HG03280 (cell line): ENCODE measurements at regions not wholly inside any gene's neighbourhood (a gene's known extent, or its start where the extent isn't known, plus 50 kb on each side); places are given as distances from the start of the nearest gene placed in this dataset.
"Not testable (repeated sequence)": the region's sequence is repeated elsewhere in the genome, so short reads cannot be mapped to it uniquely, and the experiment has no call there.

Source experiments
- ATAC-seq: cut with Tn5 transposase; IDR thresholded peaks from one replicate; pipeline ENCODE4 v1.9.1; 2021; ENCODE audit warnings: mild to moderate bottlenecking, moderate library complexity; ENCODE audit not compliant: unreplicated experiment

DNA sequence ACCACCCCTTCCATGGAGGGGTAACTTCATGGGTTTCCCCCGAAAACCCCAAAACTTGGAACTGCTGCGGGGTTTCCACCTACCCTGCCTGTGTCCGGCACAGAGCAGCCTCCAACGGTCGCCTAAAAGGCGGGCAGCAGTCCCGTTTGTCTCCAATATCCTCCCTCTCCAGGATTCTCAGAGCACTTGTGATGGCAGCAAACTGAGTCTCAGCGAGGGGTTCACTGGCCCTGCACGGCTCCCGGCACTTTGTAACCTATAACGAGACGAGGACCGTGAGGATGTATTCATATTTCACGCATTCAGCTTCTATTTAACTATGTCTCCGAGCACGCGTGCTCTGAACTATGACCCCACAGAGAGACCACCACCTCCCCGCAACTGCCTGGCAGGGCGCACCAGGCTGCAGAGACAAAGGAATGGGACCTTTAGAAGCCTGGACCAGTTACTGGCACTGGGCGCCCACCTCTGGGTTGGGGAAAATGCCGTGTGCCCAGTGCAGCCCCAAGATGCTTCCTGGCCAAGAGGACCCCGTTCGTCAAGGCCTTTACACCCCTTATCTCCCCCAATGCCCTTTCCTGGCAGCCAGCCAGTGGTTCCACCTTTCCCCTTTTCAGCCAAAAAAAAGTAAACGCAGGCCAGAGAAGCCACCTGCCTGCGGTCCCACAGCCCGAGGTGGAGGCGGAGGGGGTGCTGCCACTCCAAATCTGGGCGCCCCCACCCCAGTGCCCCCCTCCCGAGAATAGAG, 173.1 kb upstream of the RTL1 start:
- no peak for ATAC-seq

DNA sequence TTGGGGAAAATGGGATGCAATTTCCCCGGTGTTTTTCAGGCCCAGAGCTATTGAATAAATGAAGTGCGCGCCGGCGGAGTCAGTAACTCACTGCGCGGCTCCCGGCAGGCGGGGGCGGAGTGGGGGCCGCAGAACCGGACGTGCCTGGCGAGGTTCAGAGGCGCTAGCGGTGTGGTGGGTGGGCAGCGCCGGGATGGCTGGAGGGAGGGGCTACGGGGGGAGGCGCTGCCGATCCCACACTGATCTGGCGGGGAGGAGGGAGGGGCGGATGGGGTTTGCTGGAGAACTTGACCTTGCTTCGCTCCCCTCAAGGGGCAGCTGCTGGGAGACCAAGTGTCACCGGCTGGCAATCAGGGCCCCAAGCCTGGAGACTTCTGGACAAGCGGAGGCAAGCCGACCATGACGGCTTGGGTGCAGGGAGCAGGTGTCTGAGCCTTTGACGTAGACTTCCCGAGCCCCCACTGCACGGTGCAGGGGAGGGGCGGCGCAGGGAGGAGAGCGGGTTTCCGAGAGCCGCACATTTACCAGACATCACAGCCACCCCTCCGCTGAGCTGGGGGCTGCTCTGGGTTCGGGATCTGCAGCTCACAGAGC, 174.1 kb upstream of the RTL1 start:
- no peak for ATAC-seq

DNA sequence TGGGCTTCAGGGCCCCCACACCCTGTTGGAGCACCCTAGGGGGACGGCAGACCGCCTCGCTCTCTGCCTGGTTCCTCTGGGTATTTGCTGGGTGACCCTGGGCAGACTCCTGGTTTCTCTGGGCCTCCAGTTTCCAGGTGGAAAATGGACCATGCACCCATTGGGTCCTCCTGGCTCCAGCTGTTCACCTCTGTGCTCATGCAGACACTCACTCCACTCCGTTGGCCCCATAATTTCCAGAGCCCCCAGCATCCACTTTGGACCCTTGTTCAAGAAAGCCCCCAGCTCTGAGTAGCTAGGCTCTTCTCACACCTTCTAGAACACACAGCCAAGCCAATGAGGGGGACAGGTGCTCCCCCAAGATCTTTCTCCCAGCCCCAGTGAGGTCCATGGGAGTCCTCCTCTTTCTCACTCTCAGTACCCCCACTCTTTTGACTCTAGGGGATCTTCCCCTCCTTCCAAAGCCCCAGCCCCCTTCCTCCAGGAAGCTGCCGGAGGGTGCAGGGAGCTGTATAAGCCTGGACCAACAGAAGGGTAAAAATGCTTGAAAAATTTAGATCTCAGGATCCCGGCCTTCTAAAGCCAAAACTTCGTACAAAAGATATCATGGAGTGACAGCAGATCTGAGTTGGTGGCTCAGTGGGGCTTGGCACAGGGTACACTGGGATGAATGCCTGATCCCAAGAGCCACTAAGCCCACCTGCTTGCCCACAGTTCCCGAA, 174.8 kb upstream of the RTL1 start:
- ATAC-seq = no peak

GRCh38 chr14:101078892-101079221, 175.3 kb upstream of the RTL1 start:
- no peak for ATAC-seq

- no peak for ATAC-seq
Measured at GRCh38 chr14:101080922-101081593, 177.5 kb upstream of the RTL1 start.

DNA sequence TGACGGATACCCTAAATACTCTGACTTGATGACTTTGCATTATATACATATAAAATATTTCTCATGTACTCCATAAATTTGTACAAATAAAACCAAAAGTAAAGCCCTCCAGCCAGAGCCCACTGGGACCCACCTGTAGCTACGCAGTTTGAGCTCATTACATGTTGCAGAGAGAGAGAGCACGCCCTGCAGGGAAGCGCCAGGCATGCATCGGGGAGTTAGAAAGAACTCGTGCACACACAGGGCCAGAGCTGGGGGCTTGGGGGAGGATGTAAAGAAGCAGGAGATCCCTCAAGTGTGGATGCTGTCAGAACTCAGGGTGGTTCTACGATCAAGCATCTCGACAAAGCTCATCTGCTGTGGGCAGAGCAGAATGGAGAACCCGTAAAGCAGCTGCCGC, 178.5 kb upstream of the RTL1 start:
- ATAC-seq = no peak

DNA sequence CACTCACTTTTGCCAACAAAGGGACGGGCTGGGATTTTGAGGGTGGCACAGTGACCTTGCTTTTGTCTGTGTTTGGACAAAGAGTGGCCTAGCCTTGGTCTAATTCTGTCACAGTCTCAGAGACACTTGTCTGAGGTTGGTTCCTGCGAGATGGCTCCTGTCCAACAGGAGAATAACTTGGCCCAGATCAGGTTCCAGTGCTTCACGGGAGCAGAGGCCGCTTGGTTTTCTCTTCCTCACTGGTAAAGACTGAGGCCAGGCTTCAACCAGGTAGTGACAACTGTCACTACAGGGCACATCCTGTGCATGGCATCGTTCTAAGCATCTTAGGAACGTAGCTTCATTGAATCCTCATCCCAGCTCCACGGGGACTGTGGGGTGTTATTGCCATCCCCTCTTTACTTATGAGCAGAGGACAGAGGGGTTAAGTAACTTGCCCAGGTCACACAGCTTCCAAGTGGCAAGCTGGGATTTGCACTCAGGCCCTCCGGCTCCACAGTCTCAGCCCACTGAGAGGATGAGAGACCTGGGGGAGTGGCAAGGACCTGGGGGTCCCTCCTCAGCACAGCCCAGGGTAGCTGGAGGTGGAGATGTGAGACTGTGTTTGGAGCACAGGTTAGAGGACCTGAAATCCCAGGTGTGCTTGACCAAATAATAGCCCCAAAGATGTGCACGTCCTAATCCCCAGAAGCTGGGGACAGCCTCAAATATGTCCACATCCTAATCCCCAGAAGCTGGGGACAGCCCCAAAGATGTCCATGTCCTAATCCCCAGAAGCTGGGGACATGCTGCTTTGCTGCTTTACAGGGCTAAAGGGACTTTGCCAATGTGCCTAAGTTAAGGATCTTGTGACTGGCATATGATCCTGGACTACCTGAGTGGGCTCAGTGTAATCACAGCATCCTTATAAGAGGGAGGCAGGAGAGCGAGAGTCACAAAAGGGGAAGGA, 179.2 kb upstream of the RTL1 start:
- ATAC-seq = no peak

GRCh38 chr14:101083564-101084435, 180.3 kb upstream of the RTL1 start:
- ATAC-seq = no peak

- ATAC-seq = no peak
Measured at GRCh38 chr14:101084436-101084826, 180.9 kb upstream of the RTL1 start.

DNA sequence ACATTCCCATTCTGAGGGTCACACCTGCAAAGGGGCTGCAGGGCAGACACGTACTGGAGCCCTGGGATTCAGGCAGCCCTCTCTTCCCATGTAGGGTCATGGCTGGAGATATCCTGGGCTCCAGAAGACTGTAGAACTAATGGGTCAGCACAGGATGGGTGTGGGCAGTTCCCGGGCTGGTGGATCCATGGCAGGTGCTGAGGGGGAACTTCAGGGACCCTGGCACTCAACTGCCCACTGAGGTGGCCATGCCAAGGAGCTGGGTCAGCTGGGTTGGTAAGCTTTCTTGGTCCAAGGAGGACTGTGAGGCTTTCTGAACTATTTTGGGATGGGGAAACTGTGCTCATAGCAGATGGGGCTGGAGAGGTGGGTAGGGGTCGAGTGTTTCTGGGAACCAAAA, 183.4 kb upstream of the RTL1 start:
- ATAC-seq = no peak

- no peak for ATAC-seq
Measured at GRCh38 chr14:101087614-101088394, 184.3 kb upstream of the RTL1 start.

GRCh38 chr14:101088395-101088667, 184.8 kb upstream of the RTL1 start:
- no peak for ATAC-seq

GRCh38 chr14:101088714-101089113, 185.2 kb upstream of the RTL1 start:
- no peak for ATAC-seq

DNA sequence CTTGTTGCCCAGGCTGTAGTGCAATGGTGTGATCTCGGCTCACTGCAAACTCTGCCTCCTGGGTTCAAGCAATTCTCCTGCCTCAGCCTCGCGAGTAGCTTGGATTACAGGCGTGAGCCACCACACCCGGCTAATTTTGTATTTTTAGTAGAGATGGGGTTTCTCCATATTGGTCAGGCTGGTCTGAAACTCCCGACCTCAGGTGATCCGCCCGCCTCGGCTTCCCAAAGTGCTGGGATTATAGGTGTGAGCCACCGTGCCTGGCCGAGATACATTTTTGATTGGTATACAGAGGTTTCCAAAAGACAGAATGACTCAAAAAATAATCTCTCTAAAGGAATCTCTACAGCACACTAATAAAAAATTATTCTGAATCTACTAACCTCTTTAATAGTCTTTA, 187.0 kb upstream of the RTL1 start:
- ATAC-seq = not testable (repeated sequence)

DNA sequence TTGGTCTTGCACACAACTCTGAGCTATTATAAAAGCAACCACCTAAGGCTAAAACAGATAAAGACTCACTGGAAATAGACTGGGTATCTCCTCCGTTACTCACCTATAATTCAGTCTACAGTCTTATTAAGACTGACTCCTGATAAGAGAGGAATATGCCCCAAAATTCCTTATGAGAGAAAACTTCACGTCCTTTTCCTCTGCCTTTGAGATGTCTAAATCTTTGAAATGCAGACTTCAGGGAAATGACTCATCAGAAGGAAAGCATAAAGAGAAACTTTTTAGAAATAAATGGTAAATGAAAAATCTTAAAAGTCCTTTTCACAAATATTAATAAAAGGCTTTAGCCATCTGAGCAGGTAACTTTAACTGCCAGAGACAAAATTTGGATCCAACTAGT, 187.5 kb upstream of the RTL1 start:
- no peak for ATAC-seq

- ATAC-seq = not testable (repeated sequence)
Measured at GRCh38 chr14:101094916-101095315, 191.4 kb upstream of the RTL1 start.

DNA sequence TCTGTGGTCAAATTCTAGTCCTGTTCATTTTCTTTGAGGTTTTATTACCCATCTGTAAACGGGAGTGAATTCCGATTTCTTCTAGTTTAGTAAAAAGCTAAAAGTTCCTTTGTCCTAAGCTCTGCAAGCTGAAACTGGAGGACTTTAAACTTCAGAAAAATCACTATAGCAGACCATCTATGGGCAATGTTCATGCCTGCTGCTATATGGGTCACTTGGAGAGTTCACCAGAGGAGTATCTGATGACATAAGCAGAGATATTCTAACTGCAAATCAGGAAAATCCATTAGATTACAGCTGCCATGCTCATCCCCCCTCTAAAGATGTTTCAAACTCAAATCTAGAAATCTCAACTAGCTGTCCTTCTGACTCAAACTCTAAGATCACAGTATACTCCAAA, 193.0 kb upstream of the RTL1 start:
- no peak for ATAC-seq

DNA sequence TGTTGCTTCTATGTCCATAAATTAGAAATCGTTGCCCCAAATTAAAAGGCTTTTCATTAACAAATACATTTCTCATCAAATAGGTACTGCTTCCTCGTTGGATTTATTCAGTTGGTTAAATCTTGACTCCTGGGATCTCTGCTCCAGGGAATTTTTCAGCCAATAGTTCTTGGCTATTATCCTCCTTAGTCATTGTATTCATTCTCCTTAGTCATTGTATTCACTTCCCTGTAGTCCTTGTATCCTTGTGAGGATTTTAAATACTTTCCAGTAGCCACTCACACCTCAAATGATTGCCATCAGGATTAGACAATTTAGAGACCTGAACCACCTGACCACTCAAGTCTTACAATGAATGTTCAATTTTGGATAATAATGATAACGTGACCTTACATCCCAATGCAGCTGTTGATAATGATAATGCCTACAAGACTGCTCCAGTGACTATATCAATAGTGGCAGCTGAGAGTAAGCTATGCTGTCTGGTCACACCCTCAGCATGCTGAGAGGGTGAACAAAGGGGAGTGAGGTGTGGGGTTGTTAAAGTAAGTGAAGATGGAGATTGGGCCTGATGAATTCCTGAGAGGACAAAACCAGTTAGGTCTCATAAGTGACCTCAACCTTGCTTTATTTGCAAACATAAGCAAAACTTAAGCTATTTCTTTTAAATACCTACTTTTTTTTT, 193.7 kb upstream of the RTL1 start:
- ATAC-seq = no peak

DNA sequence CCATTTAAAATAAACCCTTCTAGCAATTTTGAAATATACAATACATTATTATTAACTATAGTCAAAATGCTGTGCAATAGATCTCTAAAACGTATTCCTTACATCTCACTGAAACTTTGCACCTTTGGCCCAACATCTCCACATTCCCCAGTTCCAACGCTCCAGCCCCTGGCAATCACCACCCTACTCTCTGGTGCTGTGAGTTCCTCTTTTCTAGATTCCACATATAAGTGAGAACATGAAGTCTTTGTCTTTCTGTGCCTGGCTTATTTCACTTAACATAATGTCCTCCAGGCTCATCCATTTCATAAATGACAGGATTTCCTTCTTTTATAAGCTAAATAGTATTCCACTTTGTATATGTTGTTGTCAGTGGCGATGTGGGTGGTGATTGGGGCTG, 194.7 kb upstream of the RTL1 start:
- ATAC-seq = no peak
